ENCODE measurements at regions not wholly inside any gene's neighbourhood (a gene's known extent, or its start where the extent isn't known, plus 50 kb on each side); places are given as distances from the start of the nearest gene placed in this dataset.

DNA sequence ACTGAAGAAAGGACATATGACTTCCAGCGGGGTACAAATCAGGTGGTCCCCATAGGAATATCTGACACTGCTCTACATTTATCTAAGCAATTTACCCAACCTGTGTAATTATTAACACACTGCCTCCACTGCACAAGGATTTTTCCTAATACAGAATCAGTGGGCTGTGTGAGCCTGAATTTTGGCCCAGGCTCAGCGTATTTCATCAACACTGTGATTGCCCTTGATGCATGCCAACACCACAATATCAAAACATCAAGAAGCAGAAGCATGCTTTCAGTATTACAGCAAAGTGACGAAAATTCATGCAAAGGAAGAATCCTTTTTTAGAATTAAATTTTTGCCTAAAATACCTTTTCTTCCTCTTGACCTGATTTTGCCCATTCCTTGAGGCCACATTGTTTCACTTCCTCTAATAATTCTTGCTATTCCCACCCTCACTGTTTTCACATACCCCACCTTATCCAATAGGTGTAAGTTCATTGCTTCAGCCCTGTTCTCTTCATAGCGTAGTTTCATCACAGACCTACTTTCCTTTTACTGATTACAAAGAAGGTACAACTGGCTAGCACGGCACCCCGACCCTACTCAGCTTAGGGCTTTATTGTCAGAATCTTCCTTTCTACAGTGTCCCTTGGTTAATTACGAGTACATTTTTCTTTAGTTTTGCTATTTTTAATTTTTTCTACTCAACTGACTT is 83.7 kb upstream of the PTCHD4 start:
- no peak for TF ChIP-seq POLR2AphosphoS5 (IDR thresholded peaks at IDR 0.05)
- TF ChIP-seq CTCF (IDR thresholded peaks at IDR 0.05): no peak
- TF ChIP-seq POLR2A (IDR thresholded peaks at IDR 0.05): no peak
